ENCODE measurements at regions not wholly inside any gene's neighbourhood (a gene's known extent, or its start where the extent isn't known, plus 50 kb on each side); places are given as distances from the start of the nearest gene placed in this dataset.

DNA sequence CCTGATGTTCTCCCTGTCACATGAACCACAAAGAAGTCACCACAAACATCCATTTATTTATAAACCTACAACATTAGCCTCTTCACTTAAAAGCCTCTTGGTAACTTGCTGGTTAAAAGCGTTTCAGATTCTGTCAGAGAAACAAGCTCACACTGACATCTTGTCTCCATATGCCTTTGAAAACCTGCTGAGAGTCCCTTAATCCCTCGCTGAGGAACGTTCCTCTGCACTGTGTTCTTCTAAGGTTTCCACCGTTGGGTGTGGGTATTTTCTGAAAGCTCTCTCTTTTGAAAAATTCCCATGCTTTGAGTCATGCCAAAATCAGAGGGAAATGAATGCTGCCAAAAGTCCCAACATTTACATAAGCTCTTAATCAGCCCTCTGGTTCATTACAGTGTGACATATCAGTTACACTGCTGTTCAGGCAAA is 149.8 kb downstream of the CCDC34 start:
- no peak for DNase-seq

DNA sequence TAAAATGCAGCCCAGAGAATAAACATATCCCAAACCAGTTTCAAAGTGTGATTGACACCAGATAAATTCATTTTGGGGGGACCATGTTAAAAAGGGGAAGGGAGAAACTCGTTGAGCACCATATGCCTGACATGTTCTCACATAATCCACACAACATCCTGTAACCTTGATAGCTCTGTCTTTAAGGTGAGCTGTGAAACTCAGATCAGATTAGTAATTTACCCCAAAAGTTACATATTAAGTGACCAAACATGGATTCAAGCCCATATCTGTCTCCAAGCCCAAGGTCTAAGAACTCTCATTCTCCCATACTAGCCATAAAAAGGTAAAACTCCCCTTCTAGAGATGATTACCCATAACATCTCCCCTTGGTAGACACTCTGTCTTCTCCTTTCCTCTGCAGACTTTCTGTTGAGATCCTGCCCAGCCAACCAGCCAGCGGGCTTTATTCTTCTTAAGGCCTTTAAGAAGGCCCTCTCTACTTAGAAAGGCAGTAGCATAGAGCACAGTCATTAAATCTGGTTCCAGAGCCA is 150.7 kb downstream of the CCDC34 start:
- no peak for DNase-seq

DNA sequence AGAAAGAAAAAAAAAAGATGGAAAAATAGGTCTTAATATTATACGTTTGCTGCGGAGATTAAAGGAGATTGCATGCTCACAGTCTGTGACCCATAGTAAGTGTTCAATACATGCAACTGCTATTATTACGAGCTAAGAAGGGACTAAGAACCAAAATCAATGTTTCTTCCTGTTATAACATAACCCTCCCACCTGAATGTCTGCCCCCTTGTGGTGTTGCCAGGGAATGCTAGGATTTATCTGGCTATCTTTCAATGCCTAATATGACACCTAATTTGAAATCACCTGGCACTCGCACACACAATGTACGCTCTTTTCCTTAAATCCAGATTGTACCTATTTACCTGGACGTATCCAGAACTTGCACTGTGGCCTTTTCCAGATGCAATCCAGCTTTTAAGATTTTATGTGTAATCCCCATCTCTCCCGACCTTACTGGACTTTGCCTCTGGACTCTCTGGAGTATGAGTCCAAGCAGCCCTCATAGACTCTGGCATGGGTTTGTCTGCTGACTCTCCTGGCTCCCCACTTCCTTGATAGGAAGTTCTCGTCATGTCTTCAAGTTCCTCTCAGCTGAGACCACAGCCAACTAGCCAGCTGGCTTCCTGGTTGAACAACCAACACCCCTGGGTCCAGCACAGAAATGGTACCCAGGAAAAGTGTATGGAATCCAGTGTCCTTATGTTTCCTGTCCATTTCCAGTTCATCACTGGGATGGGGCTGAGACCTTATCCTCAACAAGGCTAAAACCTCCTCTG is 151.5 kb downstream of the CCDC34 start:
- DNase-seq: no peak

DNA sequence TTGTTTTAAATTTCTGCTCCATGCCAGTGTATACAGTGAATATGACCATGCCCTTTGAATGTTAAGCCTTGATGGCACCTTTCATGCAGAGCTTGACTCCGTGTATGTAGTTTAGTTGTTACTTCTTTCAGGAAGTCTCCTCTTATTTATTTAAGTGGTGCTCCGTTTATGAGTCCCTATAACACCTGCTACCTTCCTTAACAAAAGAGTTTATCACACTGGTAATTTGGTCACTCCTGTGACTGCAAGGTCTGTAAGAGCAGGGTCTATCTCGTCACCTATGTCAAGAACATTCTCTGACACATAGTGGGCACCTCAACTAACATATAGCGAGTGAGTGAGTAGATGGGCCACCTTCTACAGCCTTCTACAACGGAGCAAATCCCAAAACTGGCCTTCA is 152.5 kb downstream of the CCDC34 start:
- DNase-seq: no peak

DNA sequence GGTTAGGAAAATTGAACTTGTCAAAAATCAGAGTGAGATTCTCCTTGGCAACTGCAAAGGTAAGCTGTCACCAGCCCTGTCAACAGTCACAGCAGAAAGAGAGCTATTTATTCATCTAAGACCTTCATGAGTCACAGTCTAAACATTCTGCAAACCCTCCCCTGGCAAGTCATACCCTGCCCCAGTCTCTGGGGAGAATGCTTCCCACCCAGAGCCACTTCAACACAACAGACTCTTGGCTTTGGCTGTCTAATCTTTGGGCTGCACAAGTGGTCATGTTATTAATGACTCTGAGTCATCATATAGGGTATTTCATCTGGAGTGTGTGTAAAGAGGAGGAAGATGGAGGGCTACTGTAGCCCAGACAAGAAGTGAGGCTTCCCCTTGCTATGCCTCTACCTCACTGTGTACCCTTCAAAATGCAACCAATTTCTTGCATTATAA is 153.4 kb downstream of the CCDC34 start:
- no peak for DNase-seq

DNA sequence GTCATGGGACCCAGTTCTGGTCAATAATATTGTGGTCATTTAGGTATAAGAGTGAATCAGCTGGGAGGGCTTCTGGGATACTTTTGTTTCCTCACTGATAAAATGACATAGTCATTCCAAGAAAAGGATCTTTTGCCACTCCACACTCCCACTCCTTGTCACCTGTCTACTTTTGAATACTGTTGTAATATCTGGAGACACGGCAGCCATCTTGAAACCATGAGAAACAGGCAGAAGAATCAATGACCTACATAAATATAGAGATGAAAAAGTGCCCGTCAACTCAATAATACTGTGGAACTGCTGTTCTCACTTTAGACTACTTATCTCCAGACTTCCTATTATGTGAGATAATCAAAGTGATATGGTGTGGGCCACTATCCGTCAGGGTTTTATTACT is 154.2 kb downstream of the CCDC34 start:
- DNase-seq: no peak

DNA sequence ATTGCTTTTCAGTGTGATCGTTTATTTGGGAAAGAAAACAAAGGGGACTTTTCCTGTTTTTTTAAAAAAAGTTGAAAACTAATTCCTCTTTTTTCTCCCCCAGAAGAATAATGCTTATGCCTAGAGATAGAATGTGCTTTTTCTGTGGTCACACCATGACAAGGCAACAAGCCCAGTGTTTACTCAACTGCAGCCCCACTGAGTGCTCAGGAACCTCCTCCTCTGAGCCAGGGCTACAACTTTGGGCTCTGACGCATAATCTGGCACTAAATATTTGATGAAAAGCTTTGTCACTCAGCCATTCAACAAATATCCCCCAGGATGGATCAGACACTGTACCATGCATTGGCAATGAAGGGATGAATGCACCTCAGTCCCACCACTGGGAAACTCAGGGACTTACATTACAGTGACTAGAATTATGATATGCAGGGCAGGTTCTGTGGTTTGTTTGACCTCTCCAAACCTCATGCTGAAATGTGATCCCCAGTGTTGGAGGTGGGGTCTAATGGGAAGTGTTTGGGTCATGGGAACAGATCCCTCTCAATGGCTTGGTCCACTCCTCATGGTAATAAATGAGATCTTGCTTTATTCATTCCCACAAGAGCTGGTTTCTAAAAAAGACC is 155.9 kb downstream of the CCDC34 start:
- no peak for DNase-seq

DNA sequence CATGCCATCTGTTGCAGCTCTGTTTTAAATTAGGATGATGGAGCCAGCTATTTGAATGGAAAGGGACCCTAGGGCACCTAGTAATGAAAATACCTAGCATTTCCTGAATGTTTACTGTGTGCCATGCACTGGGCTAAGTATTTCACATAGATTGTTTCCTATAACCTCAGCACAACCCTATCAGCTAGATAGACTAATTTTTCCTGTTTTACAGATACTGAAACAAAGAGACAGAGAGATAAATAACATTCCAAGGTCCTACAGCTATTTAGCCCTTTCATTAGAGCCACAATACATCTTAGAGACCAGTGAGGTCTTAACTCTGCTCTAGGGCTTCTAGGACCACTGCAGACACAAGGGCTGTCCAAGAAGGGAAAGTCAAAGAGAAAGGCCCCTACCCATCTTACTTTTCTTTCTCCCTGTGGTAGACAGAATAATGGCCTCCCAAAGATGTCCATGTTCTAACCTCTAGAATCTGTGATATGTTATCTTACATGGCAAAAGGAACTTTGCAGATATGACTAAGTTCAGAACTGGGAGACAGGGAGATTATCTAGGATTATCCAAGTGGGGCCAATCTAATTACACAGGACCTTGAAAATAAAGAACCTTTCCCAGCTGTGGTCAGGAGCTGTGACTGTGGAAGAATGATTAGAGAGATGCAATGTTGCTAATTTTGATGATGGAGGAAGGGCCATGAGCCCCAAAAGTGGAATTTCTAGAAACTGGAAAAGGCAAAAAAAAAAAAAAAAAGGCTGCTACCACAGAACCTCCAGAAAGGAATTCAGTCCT is 157.0 kb downstream of the CCDC34 start:
- DNase-seq: no peak

DNA sequence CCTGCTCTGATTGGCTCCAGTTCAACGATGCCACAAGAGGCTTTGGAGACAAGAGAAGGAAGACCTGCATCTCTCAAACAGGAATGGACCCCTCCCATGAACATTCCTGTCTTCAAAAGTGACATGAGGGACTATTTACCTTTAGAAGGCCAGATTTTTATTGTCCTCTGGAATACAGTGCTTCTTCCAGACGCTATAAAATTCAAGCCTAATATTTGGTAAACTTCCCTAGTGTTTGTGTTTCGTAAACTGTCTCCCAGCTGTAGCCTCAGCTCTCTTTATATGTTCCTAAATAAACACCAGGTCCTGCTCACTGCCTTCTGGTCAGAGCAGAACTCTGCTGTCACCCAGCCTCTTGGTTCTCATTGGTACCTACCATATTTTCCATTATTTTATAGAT is 157.8 kb downstream of the CCDC34 start:
- DNase-seq: no peak

DNA sequence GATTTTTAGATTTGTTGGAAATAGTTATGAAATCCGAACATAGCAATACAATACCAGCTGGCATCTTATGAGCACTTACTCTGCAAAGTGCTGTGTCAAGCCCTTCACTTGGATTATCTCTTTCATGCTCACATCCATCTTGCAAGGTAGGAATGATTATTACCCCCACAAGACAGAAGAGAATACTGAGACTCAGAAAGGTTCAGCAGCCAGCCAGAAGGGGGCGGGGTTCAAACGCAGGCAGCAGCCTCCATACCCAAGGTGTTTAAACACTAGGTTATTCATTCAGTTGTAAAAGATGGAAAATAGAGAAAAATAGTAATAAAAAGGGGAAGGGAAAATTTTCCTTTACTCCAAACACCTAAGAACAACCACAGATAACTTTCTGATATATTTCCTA is 158.5 kb downstream of the CCDC34 start:
- peak; percentile 8 for DNase-seq

DNA sequence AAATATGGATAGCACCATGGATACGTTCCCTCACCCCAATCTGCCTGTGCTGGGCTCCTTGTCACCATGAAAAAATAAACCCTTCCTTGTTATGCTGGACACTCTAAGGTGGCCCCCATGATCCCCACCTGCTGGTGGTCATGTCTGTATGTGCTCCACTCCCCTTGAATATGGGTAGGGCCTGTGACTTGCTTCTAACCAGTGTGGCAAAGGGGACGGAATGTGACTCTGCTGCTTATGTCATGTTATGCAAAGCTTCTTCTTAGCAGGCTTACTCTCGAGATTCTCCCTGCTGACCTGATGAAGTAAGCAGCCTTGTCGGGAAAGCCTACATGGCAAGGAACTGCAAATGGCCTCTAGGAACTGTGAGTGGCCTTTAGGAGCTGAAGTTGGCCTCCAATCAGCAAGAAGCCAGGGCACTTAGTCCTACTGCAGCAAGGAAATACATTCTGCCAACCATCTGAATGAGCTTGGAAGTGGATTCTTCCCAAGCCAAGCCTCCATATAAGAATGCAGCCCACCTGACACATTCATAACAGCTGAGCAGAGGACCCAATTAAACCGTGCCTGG is 159.9 kb downstream of the CCDC34 start:
- no peak for DNase-seq

DNA sequence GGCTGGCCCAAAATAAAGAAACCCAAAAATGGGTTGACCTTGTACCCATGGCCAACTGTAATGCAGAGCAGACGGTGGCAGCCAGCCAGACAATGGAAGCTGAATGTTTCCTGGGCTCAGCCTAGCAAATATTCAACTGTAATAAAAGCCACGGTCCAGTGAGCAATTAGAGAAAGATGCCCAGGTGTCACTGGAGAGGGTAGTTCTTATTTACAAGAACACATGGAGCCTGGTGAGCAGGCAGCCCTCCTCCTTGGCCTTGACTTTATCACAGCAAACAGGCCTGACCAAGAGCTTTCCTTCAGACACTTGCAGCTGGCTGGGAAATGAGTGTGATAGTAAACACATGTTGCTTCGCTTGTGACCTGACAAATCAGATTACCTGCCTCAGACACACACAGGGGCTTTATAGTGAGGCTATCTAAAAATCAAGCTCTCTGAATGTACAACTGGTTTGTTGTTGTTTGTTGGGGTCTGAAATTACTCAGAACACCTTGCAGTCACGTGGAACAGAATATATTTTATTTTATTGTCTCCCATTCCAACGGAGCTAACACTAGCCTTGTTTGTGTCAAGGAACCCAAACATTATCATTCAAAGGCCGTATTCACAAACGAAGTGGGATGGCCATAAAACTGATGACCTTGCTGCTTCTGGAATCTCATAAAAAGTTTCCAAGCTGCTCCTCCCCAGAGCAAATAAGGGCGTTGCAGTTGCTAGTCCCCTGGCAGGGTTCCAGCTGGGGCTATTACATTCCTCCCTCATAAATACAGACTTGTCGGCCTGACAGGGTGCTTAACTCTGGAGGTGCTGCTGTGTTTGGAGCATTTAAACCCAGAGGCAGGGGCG is 161.1 kb downstream of the BBOX1 start:
- DNase-seq: no peak

DNA sequence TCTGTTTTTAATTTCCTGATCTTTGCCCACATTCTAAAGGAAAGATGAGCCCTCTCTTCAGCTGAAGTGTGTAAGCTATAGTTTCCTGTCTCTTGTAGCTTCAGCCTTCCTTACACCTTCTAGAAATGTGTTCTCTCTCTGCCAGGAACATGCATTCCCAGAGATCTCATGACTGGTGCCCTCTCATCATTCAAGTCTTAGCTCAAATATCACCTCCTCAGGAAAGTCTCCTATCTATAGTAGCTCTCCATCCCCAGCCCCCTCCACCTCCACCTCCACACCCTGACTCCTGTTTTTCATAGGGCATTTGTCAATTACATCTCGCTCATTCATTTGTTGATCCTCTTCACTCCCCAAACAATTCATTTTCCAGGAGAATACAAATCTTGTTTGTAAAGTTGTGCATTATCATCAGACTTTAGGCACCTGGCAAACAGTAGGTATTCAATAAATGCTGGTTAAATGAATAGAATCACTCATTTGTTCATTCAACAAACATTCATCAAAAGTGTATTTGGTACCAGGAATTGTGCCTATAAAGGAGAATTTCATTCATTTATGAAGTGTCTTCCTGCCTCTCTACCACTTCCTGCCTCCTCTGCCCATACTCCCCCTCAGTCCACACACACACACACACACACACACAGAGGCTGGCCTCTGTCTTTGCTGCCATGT is 160.3 kb downstream of the BBOX1 start:
- no peak for DNase-seq

DNA sequence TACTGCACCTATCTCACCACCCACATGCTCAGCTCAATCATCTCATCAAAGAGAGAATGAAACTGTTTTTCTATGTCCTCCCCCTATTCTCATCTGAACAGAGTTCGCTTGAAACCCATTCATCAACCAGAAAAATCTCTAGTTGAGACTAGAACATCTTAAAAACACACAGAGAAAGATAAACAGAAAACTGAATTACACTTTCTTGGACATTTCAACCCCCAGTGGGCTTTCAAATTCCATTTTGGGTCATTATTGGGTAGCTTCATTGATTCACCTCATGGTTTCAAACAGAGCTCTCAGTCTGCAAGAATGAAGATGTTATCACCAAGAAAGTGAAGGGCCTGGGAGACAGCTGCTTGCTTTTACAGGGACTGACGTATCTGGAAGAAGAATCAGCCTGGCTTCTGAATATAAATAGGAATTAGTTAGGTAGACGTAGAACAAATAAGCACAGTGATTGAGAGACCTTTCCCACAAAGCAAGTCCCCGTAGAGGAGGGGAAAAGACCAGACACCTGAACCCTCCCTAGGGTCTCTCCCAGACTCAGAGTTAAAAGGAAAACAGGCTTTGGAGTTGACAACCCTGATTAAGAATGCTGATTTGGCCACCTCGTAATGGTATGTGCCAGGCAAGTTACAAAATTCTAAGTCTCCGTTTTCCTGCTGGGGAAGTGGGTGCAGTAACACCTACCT is 155.7 kb downstream of the BBOX1 start:
- DNase-seq: no peak

DNA sequence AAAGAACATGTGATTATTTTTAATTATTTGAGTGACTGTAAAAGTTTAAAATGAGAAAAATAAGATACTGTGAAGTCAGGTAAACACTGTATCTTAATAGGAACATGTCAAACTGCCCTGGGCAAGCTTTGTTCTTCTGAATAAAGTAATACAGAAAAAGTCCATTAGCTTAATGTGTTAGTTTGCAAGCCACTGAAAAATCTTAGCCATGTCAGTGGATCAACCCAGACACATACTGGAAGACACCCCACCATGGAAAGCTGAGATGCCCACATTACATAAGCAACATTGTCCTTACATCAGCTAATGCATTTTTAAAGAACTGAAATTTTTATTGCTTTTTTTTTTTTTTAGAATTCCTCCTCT is 155.2 kb downstream of the BBOX1 start:
- DNase-seq: no peak

DNA sequence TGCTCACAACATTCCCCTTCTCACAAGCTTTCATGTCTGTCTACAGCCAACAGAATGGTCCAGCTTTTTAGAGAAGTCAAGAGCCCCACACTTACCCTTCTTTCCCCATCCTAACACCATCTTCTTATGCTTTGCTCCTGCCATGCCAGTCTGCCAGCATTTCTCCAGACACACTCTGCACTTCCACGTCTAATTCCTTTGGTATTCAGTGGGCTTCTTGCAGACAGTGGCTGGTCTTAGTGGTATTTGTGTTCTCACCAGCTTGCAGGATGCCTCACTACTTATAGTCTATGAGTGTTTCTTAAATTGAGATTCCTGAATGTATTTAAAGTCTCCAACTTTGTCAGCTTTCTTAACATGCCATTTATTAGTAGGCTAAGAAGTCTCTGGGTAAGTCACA is 154.4 kb downstream of the BBOX1 start:
- no peak for DNase-seq

DNA sequence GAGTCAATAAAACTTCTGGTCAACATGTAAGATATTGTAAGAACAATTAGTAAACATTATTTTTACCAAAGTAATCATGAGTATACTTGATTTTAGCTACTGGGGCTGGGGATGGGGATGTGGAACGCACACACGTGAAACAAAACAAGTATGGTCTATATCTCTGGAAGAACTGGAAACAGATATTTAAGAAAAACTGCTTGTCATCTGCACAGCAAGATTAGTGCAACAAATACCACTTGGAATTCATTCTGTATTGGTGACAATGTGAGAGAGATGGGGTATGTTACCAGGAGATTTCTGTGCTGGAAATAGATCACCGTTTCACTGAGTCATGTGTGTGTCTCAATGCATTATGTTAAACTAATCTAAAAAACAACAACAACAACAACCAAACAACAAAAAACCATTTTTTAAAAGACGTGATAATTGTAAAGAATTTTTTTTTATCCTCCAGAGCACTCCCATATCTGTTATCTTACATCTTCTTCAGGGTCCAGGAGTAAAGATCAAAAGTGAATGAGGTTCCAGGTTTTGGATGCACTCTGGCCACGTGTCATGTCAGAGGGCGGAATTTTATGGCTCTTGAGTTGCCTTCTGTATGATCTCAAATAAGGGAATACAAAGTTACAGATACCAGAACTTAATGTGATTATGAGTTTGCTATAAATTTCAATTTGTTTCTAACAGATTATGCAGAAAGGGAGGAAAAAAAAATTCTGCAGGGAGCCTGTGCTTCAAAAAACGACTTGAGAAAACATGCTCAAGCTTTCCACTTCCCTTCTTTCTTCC is 153.0 kb downstream of the BBOX1 start:
- DNase-seq: no peak

DNA sequence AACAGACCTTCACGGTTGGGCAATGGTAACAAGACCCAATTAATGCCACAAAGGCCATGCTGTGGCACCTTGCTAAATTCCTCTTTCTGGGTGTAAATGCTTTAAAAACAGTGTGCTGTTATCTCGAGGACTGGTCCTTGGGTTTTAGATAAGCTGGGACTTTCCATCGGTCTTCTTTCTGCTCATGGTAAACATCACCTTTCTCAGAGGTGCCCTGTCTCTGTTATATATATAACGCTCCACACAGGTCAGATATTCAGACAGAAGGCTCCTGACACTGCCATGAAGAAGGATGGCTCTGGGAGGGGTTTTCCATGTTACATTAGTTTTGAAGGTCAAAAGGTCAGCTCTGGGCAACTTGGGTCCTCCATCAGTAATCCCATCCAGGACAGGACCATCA is 151.6 kb downstream of the BBOX1 start:
- DNase-seq: no peak

DNA sequence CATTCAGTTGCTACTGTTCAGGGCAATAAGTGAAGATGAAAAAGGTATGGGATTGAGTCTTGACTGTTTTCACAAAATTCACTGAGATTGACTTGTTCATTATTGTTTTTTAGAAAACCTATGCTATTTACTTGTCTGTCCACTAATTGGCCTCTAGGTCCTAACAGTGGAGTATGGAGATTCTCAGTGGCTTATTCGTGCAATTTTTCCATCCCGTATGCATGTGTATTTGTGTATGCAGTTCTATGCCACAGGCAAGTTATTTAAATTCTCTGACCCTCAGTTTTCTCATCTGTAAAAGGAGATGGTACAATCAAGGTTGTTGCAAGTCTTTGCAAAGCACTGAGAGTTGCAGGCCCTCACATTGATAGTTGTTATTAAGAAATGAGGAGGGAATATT is 151.0 kb downstream of the BBOX1 start:
- no peak for DNase-seq

DNA sequence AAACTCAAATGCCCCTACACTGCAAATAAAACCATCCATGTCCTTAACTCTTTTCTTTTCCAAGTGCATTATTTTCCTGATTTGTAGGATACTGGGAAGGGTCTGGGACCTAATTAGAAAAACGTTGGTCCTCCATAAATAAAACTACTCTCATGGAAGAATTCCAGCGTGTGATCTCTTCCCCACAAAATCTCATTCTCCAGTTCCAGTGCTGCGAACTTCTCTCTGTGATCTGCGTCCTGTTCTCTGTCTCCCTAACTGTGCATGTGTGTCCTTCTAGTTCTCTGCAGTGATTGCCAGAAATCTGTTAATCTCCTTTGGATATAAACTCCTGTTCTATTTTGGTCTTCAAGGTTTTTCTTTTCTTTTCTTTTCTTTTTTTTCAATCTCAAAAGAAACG is 148.1 kb downstream of the BBOX1 start:
- no peak for DNase-seq
